ENCODE measurements at regions not wholly inside any gene's neighbourhood (a gene's known extent, or its start where the extent isn't known, plus 50 kb on each side); places are given as distances from the start of the nearest gene placed in this dataset.

DNA sequence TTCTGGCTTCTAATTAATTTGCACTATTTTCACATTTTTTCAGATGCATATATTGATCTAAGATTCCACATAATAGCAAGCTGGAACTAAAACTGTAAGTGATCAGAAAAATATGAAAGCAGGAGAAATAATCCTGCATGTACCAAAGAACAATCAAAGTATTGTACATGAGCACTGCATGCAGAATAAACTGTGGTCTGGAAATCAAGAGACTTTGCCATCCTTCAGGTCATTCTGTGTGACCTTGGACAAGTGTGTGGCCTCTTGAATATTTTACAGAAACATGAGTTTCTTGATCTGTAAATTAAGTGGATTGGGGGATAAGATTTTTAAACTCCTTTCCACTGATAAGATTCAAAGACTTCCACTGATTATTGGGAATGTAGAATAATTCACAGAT is 99.2 kb upstream of the GNAQ start:
- Histone ChIP-seq H3K4me3 (ENCODE audit: low read depth in 1 of 2, low read length in 2 of 2) (no peak overlapping the region), H3K4me2 (ENCODE audit: insufficient read depth, low read length) (no peak overlapping the region), H3K9ac (ENCODE audit: low read depth, low read length) (no peak overlapping the region), H3K27ac (ENCODE audit: low read length) (no peak overlapping the region), H2AFZ (ENCODE audit: low read depth, low read length) (no peak overlapping the region), H3K36me3 (ENCODE audit: insufficient read depth, low read length) (no peaks in the 10 kb centered on the region), H3K9me3 (ENCODE audit: insufficient read depth, low read length, severe bottlenecking) (no peaks in the 10 kb centered on the region), H3K27me3 (ENCODE audit: insufficient read depth, low read length, poor library complexity) (no peaks in the 10 kb centered on the region), H3K4me1 (ENCODE audit: insufficient read depth, low read length) (peaks cover 19% of the 10 kb centered on the region), H4K20me1 (ENCODE audit: insufficient read depth, low read length) (no peaks in the 10 kb centered on the region), H3K79me2 (ENCODE audit: insufficient read depth, low read length) (no peaks in the 10 kb centered on the region)
- TF ChIP-seq, protein P1, sequence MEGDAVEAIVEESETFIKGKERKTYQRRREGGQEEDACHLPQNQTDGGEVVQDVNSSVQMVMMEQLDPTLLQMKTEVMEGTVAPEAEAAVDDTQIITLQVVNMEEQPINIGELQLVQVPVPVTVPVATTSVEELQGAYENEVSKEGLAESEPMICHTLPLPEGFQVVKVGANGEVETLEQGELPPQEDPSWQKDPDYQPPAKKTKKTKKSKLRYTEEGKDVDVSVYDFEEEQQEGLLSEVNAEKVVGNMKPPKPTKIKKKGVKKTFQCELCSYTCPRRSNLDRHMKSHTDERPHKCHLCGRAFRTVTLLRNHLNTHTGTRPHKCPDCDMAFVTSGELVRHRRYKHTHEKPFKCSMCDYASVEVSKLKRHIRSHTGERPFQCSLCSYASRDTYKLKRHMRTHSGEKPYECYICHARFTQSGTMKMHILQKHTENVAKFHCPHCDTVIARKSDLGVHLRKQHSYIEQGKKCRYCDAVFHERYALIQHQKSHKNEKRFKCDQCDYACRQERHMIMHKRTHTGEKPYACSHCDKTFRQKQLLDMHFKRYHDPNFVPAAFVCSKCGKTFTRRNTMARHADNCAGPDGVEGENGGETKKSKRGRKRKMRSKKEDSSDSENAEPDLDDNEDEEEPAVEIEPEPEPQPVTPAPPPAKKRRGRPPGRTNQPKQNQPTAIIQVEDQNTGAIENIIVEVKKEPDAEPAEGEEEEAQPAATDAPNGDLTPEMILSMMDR (IDR thresholded peaks at IDR 0.05; ENCODE audit: borderline replicate concordance, extremely low read depth, low read length, poor library complexity, severe bottlenecking), result no peak
- no peak for TF ChIP-seq EZH2 (IDR thresholded peaks at IDR 0.05; ENCODE audit: borderline replicate concordance, low read depth, low read length, severe bottlenecking)
- ATAC-seq (ENCODE audit: insufficient read depth, low read depth) (no peak), DNase-seq (no peak)

DNA sequence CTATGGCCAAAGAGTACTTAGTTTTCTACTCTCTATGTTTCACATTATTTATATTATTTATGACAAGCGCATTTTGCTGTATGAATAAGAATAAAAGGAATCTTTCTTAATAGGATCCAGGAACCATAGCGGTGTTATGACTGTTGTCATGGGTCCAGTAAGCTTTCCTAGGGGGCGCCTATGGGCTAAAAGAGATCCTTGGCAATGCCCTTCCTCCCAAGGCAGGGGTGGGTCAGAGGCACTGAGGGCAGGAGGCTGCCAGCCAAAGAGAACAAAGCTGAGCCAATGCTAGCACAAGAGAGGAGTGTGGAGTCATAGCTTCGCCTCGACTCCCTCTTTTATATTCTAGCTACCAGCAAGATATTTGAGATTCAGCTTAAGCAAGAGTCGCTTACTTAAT is 98.4 kb upstream of the GNAQ start:
- Histone ChIP-seq H3K27ac (ENCODE audit: low read length) (no peak overlapping the region), H3K4me1 (ENCODE audit: insufficient read depth, low read length) (peaks cover 19% of the 10 kb centered on the region), H3K27me3 (ENCODE audit: insufficient read depth, low read length, poor library complexity) (no peaks in the 10 kb centered on the region), H3K9ac (ENCODE audit: low read depth, low read length) (no peak overlapping the region), H4K20me1 (ENCODE audit: insufficient read depth, low read length) (no peaks in the 10 kb centered on the region), H3K79me2 (ENCODE audit: insufficient read depth, low read length) (no peaks in the 10 kb centered on the region), H3K4me2 (ENCODE audit: insufficient read depth, low read length) (no peak overlapping the region), H3K4me3 (ENCODE audit: low read depth in 1 of 2, low read length in 2 of 2) (no peak overlapping the region), H3K9me3 (ENCODE audit: insufficient read depth, low read length, severe bottlenecking) (no peaks in the 10 kb centered on the region), H3K36me3 (ENCODE audit: insufficient read depth, low read length) (no peaks in the 10 kb centered on the region), H2AFZ (ENCODE audit: low read depth, low read length) (0 out of 2 replicates have a peak overlapping the region, but pooled peaks have one; percentile 58)
- no peak for ATAC-seq (ENCODE audit: insufficient read depth, low read depth)
- DNase-seq, result peak; percentile 23
- TF ChIP-seq EZH2 (IDR thresholded peaks at IDR 0.05; ENCODE audit: borderline replicate concordance, low read depth, low read length, severe bottlenecking), result no peak
- TF ChIP-seq, protein P1 (IDR thresholded peaks at IDR 0.05; ENCODE audit: borderline replicate concordance, extremely low read depth, low read length, poor library complexity, severe bottlenecking), result peak; percentile 26

DNA sequence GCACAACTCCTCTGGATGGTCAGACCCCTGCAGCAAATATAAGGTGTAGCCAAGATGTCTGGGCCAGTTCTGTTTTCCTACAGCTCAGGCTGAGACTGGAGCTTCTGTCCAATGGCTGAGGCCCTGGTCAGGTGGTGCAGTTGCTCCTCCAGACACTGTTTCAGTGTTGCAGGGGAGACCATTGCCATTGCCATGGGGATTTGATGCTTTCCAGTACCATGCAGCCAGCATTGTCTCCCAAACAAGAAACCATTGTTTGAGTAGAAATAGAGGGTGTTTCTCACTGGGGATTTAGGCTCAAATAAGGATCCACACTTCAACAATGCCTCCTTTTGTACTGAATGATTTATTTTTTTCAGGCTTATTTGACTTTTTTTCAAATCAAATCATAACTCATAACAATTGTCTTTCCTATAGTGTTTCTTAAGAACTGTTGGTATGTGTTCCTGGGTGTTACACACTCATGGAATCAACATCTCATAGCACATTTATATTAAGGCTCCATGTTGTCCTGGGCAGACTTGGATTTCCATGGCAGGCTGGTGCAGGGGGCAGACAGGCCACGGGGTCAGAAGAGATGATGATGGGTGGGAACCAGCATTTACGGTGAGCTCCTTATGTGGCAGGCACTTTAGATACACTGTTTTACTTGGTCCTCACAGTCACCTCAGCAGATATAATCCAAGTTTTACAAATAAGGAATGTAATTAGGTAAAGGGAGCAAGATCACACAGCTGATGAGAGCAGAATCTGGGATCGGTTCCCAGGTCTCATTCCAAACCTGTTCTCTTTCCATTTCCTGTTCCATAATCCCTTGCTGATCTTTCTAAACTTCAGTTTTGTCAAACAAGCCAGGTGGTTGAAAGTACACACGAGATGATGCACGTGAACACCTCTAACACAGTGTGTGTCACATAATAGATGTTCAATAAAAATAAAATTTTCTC is 95.9 kb upstream of the GNAQ start:
- Histone ChIP-seq H3K4me2 (ENCODE audit: insufficient read depth, low read length) (no peak overlapping the region), H3K4me3 (ENCODE audit: low read depth in 1 of 2, low read length in 2 of 2) (no peak overlapping the region), H3K79me2 (ENCODE audit: insufficient read depth, low read length) (no peaks in the 10 kb centered on the region), H4K20me1 (ENCODE audit: insufficient read depth, low read length) (no peaks in the 10 kb centered on the region), H3K36me3 (ENCODE audit: insufficient read depth, low read length) (no peaks in the 10 kb centered on the region), H3K27me3 (ENCODE audit: insufficient read depth, low read length, poor library complexity) (no peaks in the 10 kb centered on the region), H3K9ac (ENCODE audit: low read depth, low read length) (no peak overlapping the region), H3K27ac (ENCODE audit: low read length) (no peak overlapping the region), H3K9me3 (ENCODE audit: insufficient read depth, low read length, severe bottlenecking) (no peaks in the 10 kb centered on the region), H3K4me1 (ENCODE audit: insufficient read depth, low read length) (peaks cover 10% of the 10 kb centered on the region), H2AFZ (ENCODE audit: low read depth, low read length) (no peak overlapping the region)
- TF ChIP-seq EZH2 (IDR thresholded peaks at IDR 0.05; ENCODE audit: borderline replicate concordance, low read depth, low read length, severe bottlenecking), result no peak
- TF ChIP-seq, protein P1 (IDR thresholded peaks at IDR 0.05; ENCODE audit: borderline replicate concordance, extremely low read depth, low read length, poor library complexity, severe bottlenecking), result no peak
- no peak for ATAC-seq (ENCODE audit: insufficient read depth, low read depth)
- no peak for DNase-seq

All from DND-41 (cell line).